Sigmoid colon (tissue), 4 donors: ENCODE measurements at regions not wholly inside any gene's neighbourhood (a gene's known extent, or its start where the extent isn't known, plus 50 kb on each side); places are given as distances from the start of the nearest gene placed in this dataset.

Source experiments
- CTCF ChIP-seq, 4 experiments: fragments of 450-650 bp in 3 of 4; fragments of 200-600 bp in 1 of 4; IDR thresholded peaks; one replicate each; pipeline ENCODE4 v1.5.1; 2016 to 2019; ENCODE audit warnings: antibody characterized with exemption in 4 of 4, mild to moderate bottlenecking in 3 of 4, moderate library complexity in 2 of 4
- POLR2A ChIP-seq, 2 donors: fragments of 450-650 bp; IDR thresholded peaks; one replicate each; pipeline ENCODE4 v1.6.1; 2016; ENCODE audit warnings: antibody characterized with exemption in 2 of 2, mild to moderate bottlenecking in 2 of 2, moderate library complexity in 2 of 2
- POLR2AphosphoS5 ChIP-seq, 4 donors: sonication (generic); formaldehyde crosslinking; IDR thresholded peaks; one replicate each; pipeline ENCODE4 v1.6.1; 2017; ENCODE audit warnings: antibody characterized with exemption in 4 of 4

- no peak for TF ChIP-seq CTCF (IDR thresholded peaks at IDR 0.05)
- TF ChIP-seq POLR2AphosphoS5 (IDR thresholded peaks at IDR 0.05) = no peak
- no peak for TF ChIP-seq POLR2A (IDR thresholded peaks at IDR 0.05)
These were observed 95.2 kb upstream of the OR4E1 start for GRCh38 chr14:21768875-21769257.
